Right lobe of liver (tissue), 6 donors: ENCODE measurements at regions not wholly inside any gene's neighbourhood (a gene's known extent, or its start where the extent isn't known, plus 50 kb on each side); places are given as distances from the start of the nearest gene placed in this dataset.

Experiments used
- ATAC-seq, 4 donors: fragments of 200-7000 bp; cut with Tn5 transposase; one replicate each; pipeline ENCODE4 v1.9.1; 2020; ENCODE audit warnings: mild to moderate bottlenecking in 4 of 4, moderate library complexity in 4 of 4
- DNase-seq, 3 donors: peaks; one replicate each; pipeline ENCODE4 v3.0.0-alpha.2; 2020
- H3K27ac ChIP-seq, 3 donors: fragments of 200-600 bp; one replicate each; pipeline ENCODE4 v1.8.0; 2022
- H3K27me3 ChIP-seq, 2 donors: fragments of 200-600 bp; one replicate each; pipeline ENCODE4 v1.8.0; 2022
- H3K36me3 ChIP-seq, 4 donors: fragments of 200-600 bp; sonication (generic) in 1 of 4; one replicate each; pipeline versions ENCODE4 v1.5.1 to v1.8.0; 2017 to 2022; ENCODE audit warnings: control low read depth in 1 of 4
- H3K4me1 ChIP-seq, 4 donors: fragments of 200-600 bp; sonication (generic) in 1 of 4; one replicate each; pipeline versions ENCODE4 v1.5.1 to v1.8.0; 2017 to 2022; ENCODE audit warnings: control low read depth in 1 of 4
- H3K4me3 ChIP-seq, 3 donors: fragments of 200-600 bp; one replicate each; pipeline ENCODE4 v1.8.0; 2022
- H3K9me3 ChIP-seq, 4 donors: fragments of 200-600 bp; sonication (generic) in 1 of 4; one replicate each; pipeline versions ENCODE4 v1.5.1 to v1.8.0; 2017 to 2022; ENCODE audit warnings: control low read depth in 1 of 4
- POLR2A ChIP-seq: fragments of 450-650 bp; IDR thresholded peaks from one replicate; pipeline ENCODE4 v1.6.1; 2017; ENCODE audit warnings: antibody characterized with exemption, mild to moderate bottlenecking
- WGBS: methylation state at CpG from one replicate; pipeline ENCODE4 v1.1.6; 2018; ENCODE audit warnings: low coverage, low lambda C conversion rate; ENCODE audit not compliant: insufficient coverage; ENCODE audit errors: missing lambda C conversion rate; 5-methylcytosine and 5-hydroxymethylcytosine counted together
- intact Hi-C, 2 donors: fragments of 100-400 bp; cut with DNase I; formaldehyde crosslinking; loops; one replicate each; pipeline versions ENCODE4 v1.11.2 to v1.14.1; 2022
- TF ChIP-seq, protein P1 (sequence below), 4 donors: fragments of 200-600 bp in 3 of 4; fragments of 450-650 bp in 1 of 4; IDR thresholded peaks; one replicate each; pipeline versions ENCODE4 v1.5.1 to v1.8.0; 2016 to 2022; ENCODE audit warnings: antibody characterized with exemption in 4 of 4, mild to moderate bottlenecking in 2 of 4
- donor health status: DM: no; HTN: yes; CAD: no.
- donor health status: DM: no; HTN: no; CAD: no.
- donor health status: DM: no; HTN: no; CAD: no.
- donor health status: DM: no; HTN: yes; CAD: no.
- donor health status: DM: no; HTN: yes; CAD: no.

DNA sequence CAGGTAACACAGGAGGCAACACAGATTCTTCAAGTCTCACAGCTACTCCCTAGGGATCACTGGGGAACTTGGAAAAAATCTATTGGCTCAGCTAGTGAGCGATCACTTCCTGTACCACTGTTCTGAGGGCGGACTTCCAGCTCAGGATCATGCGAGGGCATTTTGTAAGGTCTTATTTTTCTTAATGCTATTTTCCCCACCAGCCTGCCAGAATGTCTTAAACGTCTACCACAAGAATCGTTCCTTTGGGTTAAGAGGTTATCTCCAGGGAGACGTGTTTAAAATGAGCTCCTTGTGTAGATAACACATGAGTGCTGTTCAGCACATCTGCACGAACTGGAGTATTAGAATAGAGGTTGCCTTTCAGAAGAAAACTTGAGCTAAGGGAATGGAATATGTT lies 162.6 kb downstream of the ETNK1 start:
- H3K27ac ChIP-seq: no peak overlapping the region
- no peaks in the 10 kb centered on the region for H3K36me3 ChIP-seq
- H3K4me1 ChIP-seq: no peaks in the 10 kb centered on the region
- no peak for ATAC-seq
- TF ChIP-seq, protein P1, sequence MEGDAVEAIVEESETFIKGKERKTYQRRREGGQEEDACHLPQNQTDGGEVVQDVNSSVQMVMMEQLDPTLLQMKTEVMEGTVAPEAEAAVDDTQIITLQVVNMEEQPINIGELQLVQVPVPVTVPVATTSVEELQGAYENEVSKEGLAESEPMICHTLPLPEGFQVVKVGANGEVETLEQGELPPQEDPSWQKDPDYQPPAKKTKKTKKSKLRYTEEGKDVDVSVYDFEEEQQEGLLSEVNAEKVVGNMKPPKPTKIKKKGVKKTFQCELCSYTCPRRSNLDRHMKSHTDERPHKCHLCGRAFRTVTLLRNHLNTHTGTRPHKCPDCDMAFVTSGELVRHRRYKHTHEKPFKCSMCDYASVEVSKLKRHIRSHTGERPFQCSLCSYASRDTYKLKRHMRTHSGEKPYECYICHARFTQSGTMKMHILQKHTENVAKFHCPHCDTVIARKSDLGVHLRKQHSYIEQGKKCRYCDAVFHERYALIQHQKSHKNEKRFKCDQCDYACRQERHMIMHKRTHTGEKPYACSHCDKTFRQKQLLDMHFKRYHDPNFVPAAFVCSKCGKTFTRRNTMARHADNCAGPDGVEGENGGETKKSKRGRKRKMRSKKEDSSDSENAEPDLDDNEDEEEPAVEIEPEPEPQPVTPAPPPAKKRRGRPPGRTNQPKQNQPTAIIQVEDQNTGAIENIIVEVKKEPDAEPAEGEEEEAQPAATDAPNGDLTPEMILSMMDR (IDR thresholded peaks at IDR 0.05): no peak
- TF ChIP-seq POLR2A: no peak
- intact Hi-C loops: no loop called here
- no peaks in the 10 kb centered on the region for H3K27me3 ChIP-seq
- no peak overlapping the region for H3K4me3 ChIP-seq
- 26% methylated on average over 6 of the region's 7 CpGs for WGBS
- no peak for DNase-seq
- H3K9me3 ChIP-seq: no peaks in the 10 kb centered on the region

DNA sequence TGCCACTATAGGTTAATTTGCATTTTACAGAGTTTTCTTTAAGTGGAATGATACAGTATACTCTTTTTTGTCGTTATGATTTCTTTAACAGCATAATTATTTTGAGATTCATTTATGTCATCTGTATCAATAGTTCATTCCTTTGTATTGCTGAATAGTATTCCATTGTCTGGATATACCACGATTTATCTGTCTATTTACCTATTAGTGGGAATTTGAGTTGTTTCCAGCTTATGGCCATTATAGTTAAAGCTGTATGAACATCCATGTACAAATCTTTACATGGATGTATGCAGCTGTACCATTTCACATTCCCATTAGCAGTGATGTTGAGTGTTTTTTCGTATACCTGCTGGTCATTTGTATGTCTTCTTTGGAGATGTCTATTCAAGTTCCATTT lies 163.9 kb downstream of the ETNK1 start:
- ATAC-seq: no peak
- intact Hi-C loops: no loop called here
- TF ChIP-seq, protein P1 (IDR thresholded peaks at IDR 0.05): no peak
- TF ChIP-seq POLR2A: no peak

DNA sequence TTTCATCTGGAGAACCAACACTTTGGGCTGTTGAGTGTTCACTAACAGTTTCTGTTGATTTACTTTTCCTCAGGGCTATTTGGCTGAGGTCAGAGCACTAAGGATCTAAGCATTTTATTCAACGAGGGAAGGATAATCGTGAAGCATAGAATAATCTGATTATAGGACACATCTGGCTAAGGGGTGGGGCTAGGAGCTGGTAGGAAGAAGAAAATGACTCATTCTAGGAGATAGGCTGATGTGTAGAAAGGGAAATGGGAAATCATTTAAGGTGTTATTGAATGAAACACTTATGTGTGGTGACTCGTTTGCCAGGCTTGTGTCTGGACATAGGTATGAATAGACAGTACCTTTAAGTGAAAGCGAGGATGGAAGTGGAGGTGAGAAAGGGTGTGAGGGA lies 167.2 kb downstream of the ETNK1 start:
- Histone ChIP-seq H3K27ac (no peak overlapping the region), H3K27me3 (no peaks in the 10 kb centered on the region), H3K9me3 (no peaks in the 10 kb centered on the region), H3K4me1 (no peaks in the 10 kb centered on the region), H3K4me3 (no peak overlapping the region), H3K36me3 (no peaks in the 10 kb centered on the region)
- intact Hi-C loops: no loop called here
- TF ChIP-seq POLR2A: no peak
- TF ChIP-seq, protein P1 (IDR thresholded peaks at IDR 0.05): no peak
- no peak for ATAC-seq
- 46% methylated on average over 4 of the region's 4 CpGs for WGBS
- DNase-seq: no peak

More for the DNA sequence above, 163.9 kb downstream of the ETNK1 start:
- H3K4me3 ChIP-seq: no peak overlapping the region
- H3K9me3 ChIP-seq: no peaks in the 10 kb centered on the region
- DNase-seq: no peak
- H3K36me3 ChIP-seq: no peaks in the 10 kb centered on the region
- H3K4me1 ChIP-seq: no peaks in the 10 kb centered on the region
- WGBS: 81% methylated on average over 3 of the region's 3 CpGs
- H3K27me3 ChIP-seq: no peaks in the 10 kb centered on the region
- H3K27ac ChIP-seq: no peak overlapping the region

DNA sequence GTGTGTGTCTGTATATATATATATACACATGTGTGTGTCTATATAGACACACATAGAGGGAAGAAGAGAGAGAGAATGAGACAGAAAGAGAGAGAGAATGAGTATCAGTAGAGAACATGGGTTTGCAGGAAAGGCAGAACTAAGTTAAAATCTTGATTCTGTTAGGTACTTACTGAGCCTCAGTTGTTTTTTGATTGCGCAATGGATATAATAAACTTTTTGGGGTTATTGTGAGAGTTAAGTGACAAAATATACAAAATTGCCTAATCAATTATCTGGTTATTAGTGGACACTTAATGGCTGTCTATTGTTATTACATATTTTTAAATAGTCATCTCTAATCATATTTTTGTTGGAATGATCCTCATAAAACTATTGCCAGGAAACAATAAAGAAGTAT lies 169.0 kb downstream of the ETNK1 start:
- intact Hi-C loops: no loop called here
- DNase-seq (no peak), ATAC-seq (no peak)
- no peaks in the 10 kb centered on the region for H3K9me3 ChIP-seq
- no peaks in the 10 kb centered on the region for H3K36me3 ChIP-seq
- H3K27me3 ChIP-seq: no peaks in the 10 kb centered on the region
- WGBS: 79% methylated on average over 1 of the region's 1 CpG
- no peak overlapping the region for H3K27ac ChIP-seq
- TF ChIP-seq, protein P1 (IDR thresholded peaks at IDR 0.05): no peak
- no peak for TF ChIP-seq POLR2A
- no peak overlapping the region for H3K4me3 ChIP-seq
- H3K4me1 ChIP-seq: no peaks in the 10 kb centered on the region
